ENCODE measurements at regions not wholly inside any gene's neighbourhood (a gene's known extent, or its start where the extent isn't known, plus 50 kb on each side); places are given as distances from the start of the nearest gene placed in this dataset.
"Not testable (repeated sequence)": the region's sequence is repeated elsewhere in the genome, so short reads cannot be mapped to it uniquely, and the experiment has no call there.

- DNase-seq (no peak), ATAC-seq (no peak)
- H3K9me3 Mint-ChIP-seq (ENCODE audit: insufficient read depth), result peaks cover 3% of the 10 kb centered on the region
- no peak overlapping the region for H3K27ac Mint-ChIP-seq
- CTCF ChIA-PET, result no interaction called here
- H3K27me3 Mint-ChIP-seq (ENCODE audit: low read depth), result no peaks in the 10 kb centered on the region
- POLR2A ChIA-PET, result no interaction called here
- H3K4me1 Mint-ChIP-seq (ENCODE audit: low read depth), result no peaks in the 10 kb centered on the region
- H3K4me3 Mint-ChIP-seq, result no peak overlapping the region
- no peaks in the 10 kb centered on the region for H3K36me3 Mint-ChIP-seq (ENCODE audit: low read depth)
These were observed 616.1 kb upstream of the RGMB start for GRCh38 chr5:98157368-98157767.

- no peak overlapping the region for H3K27ac Mint-ChIP-seq
- POLR2A ChIA-PET, result no interaction called here
These were observed 615.0 kb upstream of the RGMB start for GRCh38 chr5:98158440-98158839.

GRCh38 chr5:98163796-98164493 lies 609.5 kb upstream of the RGMB start:
- no peak for DNase-seq
- no peaks in the 10 kb centered on the region for H3K9me3 Mint-ChIP-seq (ENCODE audit: insufficient read depth)
- ChIA-PET POLR2A (no interaction called here), CTCF (no interaction called here)
- H3K36me3 Mint-ChIP-seq (ENCODE audit: low read depth), result no peaks in the 10 kb centered on the region
- no peaks in the 10 kb centered on the region for H3K4me1 Mint-ChIP-seq (ENCODE audit: low read depth)
- no peaks in the 10 kb centered on the region for H3K27me3 Mint-ChIP-seq (ENCODE audit: low read depth)
- no peak for ATAC-seq
- H3K4me3 Mint-ChIP-seq, result no peak overlapping the region
- no peak overlapping the region for H3K27ac Mint-ChIP-seq

More at GRCh38 chr5:98158440-98158839, 615.0 kb upstream of the RGMB start:
- Mint-ChIP-seq H3K4me1 (ENCODE audit: low read depth) (no peaks in the 10 kb centered on the region), H3K36me3 (ENCODE audit: low read depth) (no peaks in the 10 kb centered on the region), H3K4me3 (no peak overlapping the region), H3K27me3 (ENCODE audit: low read depth) (no peaks in the 10 kb centered on the region), H3K9me3 (ENCODE audit: insufficient read depth) (no peaks in the 10 kb centered on the region)
- DNase-seq (no peak), ATAC-seq (no peak)
- CTCF ChIA-PET, result no interaction called here

GRCh38 chr5:98168871-98169270 lies 604.6 kb upstream of the RGMB start:
- no peak for ATAC-seq
- POLR2A ChIA-PET, result no interaction called here
- Mint-ChIP-seq H3K4me1 (ENCODE audit: low read depth) (no peaks in the 10 kb centered on the region), H3K36me3 (ENCODE audit: low read depth) (no peaks in the 10 kb centered on the region), H3K9me3 (ENCODE audit: insufficient read depth) (no peaks in the 10 kb centered on the region), H3K4me3 (no peak overlapping the region), H3K27ac (no peak overlapping the region), H3K27me3 (ENCODE audit: low read depth) (no peaks in the 10 kb centered on the region)
- DNase-seq, result no peak
- CTCF ChIA-PET, result no interaction called here

- ATAC-seq, result no peak
- Mint-ChIP-seq H3K27me3 (ENCODE audit: low read depth) (no peaks in the 10 kb centered on the region), H3K27ac (no peak overlapping the region), H3K36me3 (ENCODE audit: low read depth) (no peaks in the 10 kb centered on the region), H3K4me3 (no peak overlapping the region), H3K9me3 (ENCODE audit: insufficient read depth) (no peaks in the 10 kb centered on the region), H3K4me1 (ENCODE audit: low read depth) (no peaks in the 10 kb centered on the region)
- CTCF ChIA-PET, result no interaction called here
- no peak for DNase-seq
- POLR2A ChIA-PET, result no interaction called here
These were observed 602.5 kb upstream of the RGMB start for GRCh38 chr5:98170994-98171393.

GRCh38 chr5:98173334-98173733 lies 600.1 kb upstream of the RGMB start:
- POLR2A ChIA-PET, result no interaction called here
- Mint-ChIP-seq H3K9me3 (ENCODE audit: insufficient read depth) (no peaks in the 10 kb centered on the region), H3K4me1 (ENCODE audit: low read depth) (no peaks in the 10 kb centered on the region), H3K27me3 (ENCODE audit: low read depth) (no peaks in the 10 kb centered on the region), H3K36me3 (ENCODE audit: low read depth) (no peaks in the 10 kb centered on the region), H3K4me3 (no peak overlapping the region), H3K27ac (no peak overlapping the region)
- CTCF ChIA-PET, result no interaction called here
- no peak for DNase-seq
- no peak for ATAC-seq

GRCh38 chr5:98175474-98175873 lies 598.0 kb upstream of the RGMB start:
- Mint-ChIP-seq H3K27me3 (ENCODE audit: low read depth) (no peaks in the 10 kb centered on the region), H3K9me3 (ENCODE audit: insufficient read depth) (no peaks in the 10 kb centered on the region), H3K27ac (no peak overlapping the region), H3K36me3 (ENCODE audit: low read depth) (no peaks in the 10 kb centered on the region), H3K4me1 (ENCODE audit: low read depth) (no peaks in the 10 kb centered on the region), H3K4me3 (no peak overlapping the region)
- no peak for DNase-seq
- CTCF ChIA-PET, result no interaction called here
- POLR2A ChIA-PET, result no interaction called here
- ATAC-seq, result no peak

GRCh38 chr5:98179791-98180755 lies 593.4 kb upstream of the RGMB start:
- H3K27ac Mint-ChIP-seq, result no peak overlapping the region
- no peak overlapping the region for H3K4me3 Mint-ChIP-seq

GRCh38 chr5:98186128-98186527 lies 587.3 kb upstream of the RGMB start:
- CTCF ChIA-PET, result no interaction called here
- POLR2A ChIA-PET, result no interaction called here
- no peak for ATAC-seq

More at GRCh38 chr5:98179791-98180755, 593.4 kb upstream of the RGMB start:
- H3K9me3 Mint-ChIP-seq (ENCODE audit: insufficient read depth), result no peaks in the 10 kb centered on the region
- ChIA-PET POLR2A (no interaction called here), CTCF (no interaction called here)
- H3K27me3 Mint-ChIP-seq (ENCODE audit: low read depth), result no peaks in the 10 kb centered on the region
- H3K4me1 Mint-ChIP-seq (ENCODE audit: low read depth), result no peaks in the 10 kb centered on the region
- DNase-seq, result no peak
- ATAC-seq, result no peak
- no peaks in the 10 kb centered on the region for H3K36me3 Mint-ChIP-seq (ENCODE audit: low read depth)

GRCh38 chr5:98187945-98188344 lies 585.5 kb upstream of the RGMB start:
- Mint-ChIP-seq H3K4me3 (no peak overlapping the region), H3K27ac (no peak overlapping the region), H3K27me3 (ENCODE audit: low read depth) (no peaks in the 10 kb centered on the region), H3K36me3 (ENCODE audit: low read depth) (no peaks in the 10 kb centered on the region), H3K9me3 (ENCODE audit: insufficient read depth) (no peaks in the 10 kb centered on the region), H3K4me1 (ENCODE audit: low read depth) (no peaks in the 10 kb centered on the region)
- POLR2A ChIA-PET, result no interaction called here
- CTCF ChIA-PET, result no interaction called here
- no peak for ATAC-seq
- DNase-seq, result no peak

More at GRCh38 chr5:98186128-98186527, 587.3 kb upstream of the RGMB start:
- Mint-ChIP-seq H3K4me3 (no peak overlapping the region), H3K27me3 (ENCODE audit: low read depth) (no peaks in the 10 kb centered on the region), H3K9me3 (ENCODE audit: insufficient read depth) (no peaks in the 10 kb centered on the region), H3K4me1 (ENCODE audit: low read depth) (no peaks in the 10 kb centered on the region), H3K27ac (no peak overlapping the region), H3K36me3 (ENCODE audit: low read depth) (no peaks in the 10 kb centered on the region)
- DNase-seq, result no peak

- H3K4me1 Mint-ChIP-seq (ENCODE audit: low read depth); CTCF ChIA-PET; ATAC-seq; H3K36me3 Mint-ChIP-seq (ENCODE audit: low read depth); H3K27me3 Mint-ChIP-seq (ENCODE audit: low read depth); DNase-seq; H3K4me3 Mint-ChIP-seq; H3K9me3 Mint-ChIP-seq (ENCODE audit: insufficient read depth); H3K27ac Mint-ChIP-seq; POLR2A ChIA-PET: not testable (repeated sequence)
These were observed 583.1 kb upstream of the RGMB start for GRCh38 chr5:98190344-98190743.

GRCh38 chr5:98193921-98194760 lies 579.3 kb upstream of the RGMB start:
- DNase-seq, result no peak
- no peak for ATAC-seq
- Mint-ChIP-seq H3K27me3 (ENCODE audit: low read depth) (no peaks in the 10 kb centered on the region), H3K36me3 (ENCODE audit: low read depth) (no peaks in the 10 kb centered on the region), H3K27ac (no peak overlapping the region), H3K4me1 (ENCODE audit: low read depth) (no peaks in the 10 kb centered on the region), H3K4me3 (no peak overlapping the region), H3K9me3 (ENCODE audit: insufficient read depth) (no peaks in the 10 kb centered on the region)
- ChIA-PET POLR2A (no interaction called here), CTCF (no interaction called here)
